HG03097 (cell line): ENCODE measurements at regions not wholly inside any gene's neighbourhood (a gene's known extent, or its start where the extent isn't known, plus 50 kb on each side); places are given as distances from the start of the nearest gene placed in this dataset.
"Not testable (repeated sequence)": the region's sequence is repeated elsewhere in the genome, so short reads cannot be mapped to it uniquely, and the experiment has no call there.

Experiments
- ATAC-seq: cut with Tn5 transposase; IDR thresholded peaks from one replicate; pipeline ENCODE4 v1.9.1; 2021; ENCODE audit not compliant: unreplicated experiment, low FRiP score

DNA sequence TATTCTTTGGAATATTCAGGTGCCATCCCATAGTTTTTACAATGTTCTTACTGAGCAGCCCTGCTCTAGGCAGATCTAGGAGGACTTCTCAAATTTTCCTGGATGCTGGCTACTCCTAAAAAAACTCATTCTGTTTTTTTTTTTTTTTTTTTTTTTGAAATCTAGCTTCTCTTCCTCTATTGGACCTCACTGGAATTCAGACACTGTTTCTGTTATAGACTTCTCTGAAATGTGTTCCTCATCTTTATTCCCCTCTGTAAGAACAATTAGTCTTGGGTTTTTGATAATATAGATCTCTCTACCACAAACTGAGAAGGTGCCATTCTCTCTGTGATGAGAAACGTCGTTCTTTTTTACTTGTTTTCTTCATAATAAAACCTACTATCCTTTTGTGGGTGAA is 115.3 kb upstream of the CCND2 start:
- ATAC-seq: no peak

DNA sequence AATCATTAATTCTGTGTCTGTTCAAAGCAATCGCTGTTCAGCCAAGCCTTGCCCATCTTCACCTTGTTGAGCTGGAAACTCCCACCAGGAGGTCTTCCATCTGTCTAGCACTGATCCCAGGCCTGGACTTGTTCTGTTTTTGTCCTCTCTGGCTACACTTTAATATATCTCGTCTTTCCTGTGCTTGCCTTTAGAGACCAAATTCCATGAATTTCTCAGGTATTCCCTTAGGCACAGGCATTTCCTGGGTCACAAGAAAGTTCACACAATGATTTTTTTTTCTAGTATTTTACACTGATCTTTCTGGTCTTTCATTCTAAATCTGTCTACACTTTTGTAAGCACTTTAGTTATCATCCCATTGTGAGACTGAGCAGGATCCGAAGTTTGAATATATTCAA is 116.4 kb upstream of the CCND2 start:
- no peak for ATAC-seq

DNA sequence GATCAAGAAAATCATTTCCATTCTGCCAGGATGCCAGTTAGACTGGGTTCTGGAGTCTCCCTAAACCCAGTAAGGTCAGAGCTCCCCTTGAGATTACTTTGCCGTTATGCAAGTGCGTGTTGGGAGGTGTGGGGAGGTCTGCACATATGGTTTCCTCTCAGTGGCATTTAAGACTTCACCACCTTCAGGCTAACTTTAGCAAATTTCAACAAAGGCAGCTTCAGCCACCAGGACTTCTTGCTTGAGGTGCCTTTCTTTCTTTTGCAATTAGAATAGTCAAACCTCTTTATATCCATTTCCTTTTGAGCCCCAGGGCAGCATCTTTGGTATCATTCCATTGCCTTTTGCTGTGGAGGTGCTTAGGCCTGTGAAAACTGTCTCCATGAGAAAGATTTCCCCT is 117.2 kb upstream of the CCND2 start:
- ATAC-seq: no peak

DNA sequence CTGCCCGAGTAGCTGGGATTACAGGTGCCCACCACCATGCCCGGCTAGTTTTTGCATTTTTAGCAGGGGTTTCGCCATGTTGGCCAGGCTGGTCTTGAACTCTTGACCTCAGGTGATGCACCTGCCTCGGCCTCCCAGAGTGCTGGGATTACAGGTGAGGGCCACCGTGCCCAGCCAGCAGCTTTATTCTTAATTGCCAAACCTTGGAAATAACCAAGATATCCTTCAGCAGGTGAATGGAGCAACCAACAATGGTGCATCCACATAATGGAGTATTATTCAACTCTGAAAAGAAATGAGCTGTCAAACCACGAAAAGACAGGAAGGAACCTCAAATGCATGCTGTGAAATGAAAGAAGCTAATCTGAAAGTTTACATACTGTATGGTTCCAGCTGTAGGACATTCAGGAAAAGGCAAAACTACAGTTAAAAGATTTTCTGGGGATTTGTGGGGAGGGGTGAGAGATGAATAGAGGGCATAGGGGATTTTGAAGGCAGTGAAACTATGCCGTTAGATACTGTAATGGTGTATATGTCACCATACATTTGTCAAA is 118.8 kb upstream of the CCND2 start:
- ATAC-seq: no peak

DNA sequence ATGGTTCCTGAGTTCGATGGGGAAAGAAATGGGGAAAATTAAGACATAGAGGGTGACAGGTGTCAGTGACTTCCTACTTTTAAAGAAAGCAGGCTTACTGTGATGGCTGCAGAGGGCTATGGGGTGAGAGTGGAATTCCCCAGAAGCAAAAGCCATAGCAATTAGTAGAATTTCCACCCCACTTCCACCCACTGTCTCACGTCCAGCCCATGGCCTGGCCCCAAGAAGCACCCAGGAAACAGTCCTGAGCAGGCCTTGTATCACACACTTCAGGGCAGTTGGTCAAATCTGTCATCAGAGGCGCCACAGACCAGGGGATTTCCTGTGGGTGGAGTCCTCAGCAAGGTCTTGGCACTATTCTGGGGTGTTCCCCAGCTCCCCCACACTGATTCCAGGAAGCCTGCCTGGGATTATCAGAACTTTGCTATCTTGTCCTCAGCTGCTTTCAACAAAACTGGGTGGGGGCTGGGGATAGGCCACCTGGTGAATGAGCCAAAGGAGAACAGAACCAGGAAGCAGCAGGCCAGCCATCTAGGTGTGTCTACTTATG is 120.1 kb upstream of the CCND2 start:
- ATAC-seq: peak; percentile 71

DNA sequence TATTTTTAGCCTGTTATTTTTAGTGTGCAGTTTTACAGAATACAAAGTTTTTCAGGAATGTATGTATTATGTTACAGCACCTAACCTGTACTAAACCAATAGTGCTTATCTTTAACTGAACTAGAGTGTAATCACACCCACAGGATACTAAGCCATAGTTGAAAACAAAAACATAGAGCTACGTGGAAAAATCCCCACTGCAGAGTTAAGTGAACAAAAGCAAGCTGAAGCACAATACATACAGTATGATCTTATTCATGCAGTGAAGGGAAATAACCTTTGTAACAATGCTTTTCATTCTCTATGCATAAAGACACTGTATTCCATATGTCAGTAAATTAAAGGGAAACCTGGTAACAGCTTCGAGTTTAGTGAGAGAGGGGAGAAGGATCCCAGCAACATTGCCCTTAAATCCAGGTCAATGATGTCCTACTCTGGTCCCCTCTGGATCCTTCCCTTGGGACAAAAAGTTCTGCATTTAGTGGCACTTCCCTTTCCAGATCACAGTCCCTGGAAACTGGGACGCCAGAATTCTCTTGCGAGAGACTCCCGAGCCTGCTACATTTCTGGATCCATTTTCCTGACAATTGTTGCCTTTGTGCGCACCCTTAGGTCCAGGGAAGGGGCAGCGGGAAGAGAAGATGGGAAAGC is 121.3 kb upstream of the CCND2 start:
- ATAC-seq: no peak

DNA sequence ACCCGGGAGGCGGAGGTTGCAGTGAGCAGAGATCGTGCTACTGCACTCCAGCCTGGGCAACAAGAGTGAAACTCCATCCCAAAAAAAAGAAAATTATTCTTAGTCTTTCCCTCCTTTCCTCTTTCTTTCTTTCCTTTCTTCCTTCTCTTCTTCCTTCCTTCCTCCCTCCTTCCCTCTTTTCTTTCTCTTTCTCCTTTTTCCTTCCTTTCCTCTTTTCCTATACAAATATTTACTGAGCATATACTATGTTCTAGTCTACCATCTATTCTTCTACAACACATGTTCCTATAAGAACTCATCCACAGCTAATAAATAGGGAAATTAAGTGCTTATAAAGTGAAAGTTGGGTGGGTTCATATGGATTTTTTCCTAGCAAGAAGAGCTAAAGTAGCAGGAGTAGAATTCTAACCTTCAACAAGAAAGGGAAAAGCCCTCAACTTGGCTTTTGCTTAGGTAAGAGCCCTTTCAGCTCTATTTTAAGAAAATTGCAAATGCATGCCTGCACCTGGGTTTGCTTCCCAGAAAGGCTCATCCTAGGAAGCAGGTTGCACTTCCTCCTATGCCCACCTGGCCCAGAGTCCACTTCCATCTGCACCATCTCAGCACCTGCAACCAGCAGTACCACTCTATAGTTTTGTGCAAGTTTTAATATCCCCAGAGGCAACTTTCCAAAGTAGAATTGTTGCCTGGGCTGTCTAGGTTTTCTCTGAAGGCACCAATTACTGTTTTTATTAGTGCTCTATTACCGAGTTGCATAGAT is 122.0 kb upstream of the CCND2 start:
- ATAC-seq: no peak

DNA sequence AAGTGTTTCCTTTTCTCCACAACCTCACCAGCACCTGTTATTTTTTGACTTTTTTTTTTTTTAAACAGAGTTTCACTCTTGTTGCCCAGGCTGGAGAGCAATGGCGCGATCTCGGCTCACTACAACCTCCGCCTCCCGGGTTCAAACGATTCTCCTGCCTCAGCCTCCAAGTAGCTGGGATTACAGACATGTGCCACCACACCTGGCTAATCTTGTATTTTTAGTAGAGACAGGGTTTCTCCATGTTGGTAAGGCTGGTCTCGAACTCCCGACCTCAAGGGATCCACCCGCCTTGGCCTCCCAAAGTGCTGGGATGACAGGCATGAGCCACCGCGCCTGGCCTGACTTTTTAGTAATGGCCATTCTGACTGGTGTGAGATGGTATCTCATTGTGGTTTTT is 123.2 kb upstream of the CCND2 start:
- not testable (repeated sequence) for ATAC-seq

DNA sequence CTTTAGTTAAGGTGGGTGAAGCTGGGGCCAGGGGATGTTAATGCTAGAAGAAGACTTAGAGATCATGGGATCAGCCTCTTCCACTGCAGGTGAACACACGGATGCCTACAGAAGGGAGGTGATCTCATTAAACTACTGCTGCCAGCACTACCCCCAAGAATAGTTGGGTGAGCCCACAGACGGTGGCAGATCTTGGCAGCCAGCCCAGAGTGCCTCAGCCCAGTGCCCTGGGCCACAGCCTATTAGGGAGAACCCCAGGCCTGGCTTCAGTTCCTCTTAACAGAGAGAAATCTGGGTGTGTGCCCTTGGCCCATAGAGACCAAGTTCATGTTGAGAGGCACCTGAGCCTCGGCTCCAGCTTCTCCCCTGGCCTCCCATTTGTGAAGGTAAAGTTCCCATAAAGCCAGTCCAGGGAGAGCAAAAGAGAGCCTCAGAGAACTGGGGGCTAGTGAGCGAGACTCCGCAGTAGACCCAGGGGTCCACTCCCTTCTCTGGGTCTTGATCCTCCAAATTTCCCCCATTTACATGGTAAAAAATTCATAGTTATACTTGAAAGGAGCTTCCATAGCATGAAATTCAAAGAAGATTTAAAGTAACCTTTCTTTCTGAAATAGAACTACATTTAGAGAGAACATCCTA is 125.0 kb upstream of the CCND2 start:
- peak; percentile 47 for ATAC-seq

DNA sequence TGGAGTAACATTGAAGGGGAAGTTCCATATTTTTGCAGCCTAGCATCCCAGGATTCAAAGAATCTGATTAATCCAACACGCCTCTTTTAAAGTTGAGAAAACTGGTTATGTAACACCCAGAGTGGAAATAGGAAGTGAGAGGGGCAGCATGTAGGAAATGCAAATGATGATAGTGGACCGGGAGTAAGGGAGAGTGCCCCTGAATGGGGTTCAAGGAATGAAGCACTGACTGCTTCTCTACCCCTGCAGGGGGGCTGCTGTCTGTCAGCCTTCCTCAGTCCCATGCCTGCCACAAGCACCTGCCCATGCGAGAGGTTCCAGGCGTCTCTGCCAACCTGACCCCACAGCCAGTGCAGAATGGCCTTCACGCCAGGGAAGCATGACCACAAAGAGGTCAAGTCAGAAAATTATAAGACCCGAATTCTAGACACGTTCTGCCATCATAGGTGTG is 126.5 kb upstream of the CCND2 start:
- no peak for ATAC-seq

DNA sequence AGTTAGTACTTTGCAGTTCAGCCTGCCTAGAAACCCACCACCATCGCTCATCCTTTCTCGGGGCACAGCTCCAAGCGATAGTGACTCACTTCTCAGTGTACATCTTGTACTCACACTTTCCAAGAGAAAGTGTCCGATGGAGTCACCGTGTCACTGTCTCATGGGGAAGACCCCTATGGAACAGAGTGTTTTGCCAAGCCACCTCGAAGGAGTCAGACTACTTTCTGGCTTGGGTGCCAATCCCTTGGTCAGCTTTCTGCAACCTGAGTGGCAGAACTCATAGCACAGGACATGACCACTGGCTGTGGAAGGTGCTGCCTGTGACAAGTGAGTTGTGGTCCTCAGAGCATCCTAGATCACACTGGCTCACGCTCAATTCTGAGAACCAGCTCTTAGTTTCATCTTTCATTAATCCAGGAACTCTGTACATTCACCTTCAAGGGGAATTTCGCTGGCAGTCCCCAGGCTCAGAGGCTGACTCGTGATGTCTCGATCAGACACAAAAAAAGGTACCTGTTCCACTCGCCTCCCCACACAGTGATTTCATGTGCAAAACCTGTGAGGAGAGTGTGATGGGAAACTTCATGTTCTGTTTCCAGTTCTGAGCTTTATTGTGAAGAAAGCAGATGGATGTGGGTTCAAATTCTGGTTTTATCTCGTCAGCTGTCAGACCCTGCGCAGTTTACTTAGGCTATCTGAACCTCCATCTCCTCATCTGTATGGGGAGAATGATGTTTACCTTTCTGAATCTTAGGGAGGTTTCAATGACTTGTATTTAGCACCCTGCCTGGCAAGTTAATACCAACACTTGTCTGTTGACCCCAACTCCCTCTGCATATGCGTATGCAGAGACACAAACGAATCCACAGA is 127.3 kb upstream of the CCND2 start:
- ATAC-seq: no peak

DNA sequence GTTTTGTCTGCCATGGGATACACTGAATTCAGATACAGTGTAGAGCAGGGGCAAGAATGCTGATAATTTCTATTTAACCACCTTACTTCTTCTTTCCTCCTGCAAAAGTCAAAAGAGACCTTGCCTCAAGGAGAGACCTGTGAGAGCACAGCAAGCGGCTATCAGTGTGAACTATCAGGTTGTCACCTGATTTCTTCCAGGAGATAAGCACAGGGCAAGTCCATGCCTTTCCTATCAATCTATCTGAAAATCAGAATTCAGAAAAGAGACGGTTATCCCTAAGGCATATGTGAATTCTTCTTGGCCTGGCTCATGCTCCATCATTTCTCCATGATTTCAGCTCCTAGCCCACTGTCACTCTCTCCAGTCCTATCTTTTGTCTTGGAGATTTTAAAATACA is 128.9 kb upstream of the CCND2 start:
- no peak for ATAC-seq

DNA sequence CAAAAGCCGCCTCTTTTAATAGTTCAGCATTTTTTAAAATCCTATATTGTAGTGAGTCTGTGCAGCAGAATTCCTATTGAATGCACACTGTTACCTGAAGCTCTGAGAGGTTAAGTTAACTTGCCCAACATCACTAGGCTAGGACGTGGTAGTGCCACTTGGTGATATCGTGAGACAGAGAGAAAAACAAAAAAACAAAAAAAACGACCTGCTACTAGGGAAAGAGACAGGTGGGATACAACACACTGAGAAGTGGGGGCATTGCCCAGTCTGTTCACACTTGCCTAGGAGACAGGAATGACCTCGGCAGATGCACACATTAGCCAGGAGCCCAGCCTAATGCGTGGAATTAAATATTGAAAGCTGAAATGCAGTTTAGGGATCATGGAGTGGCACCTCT is 129.7 kb upstream of the CCND2 start:
- ATAC-seq: no peak

DNA sequence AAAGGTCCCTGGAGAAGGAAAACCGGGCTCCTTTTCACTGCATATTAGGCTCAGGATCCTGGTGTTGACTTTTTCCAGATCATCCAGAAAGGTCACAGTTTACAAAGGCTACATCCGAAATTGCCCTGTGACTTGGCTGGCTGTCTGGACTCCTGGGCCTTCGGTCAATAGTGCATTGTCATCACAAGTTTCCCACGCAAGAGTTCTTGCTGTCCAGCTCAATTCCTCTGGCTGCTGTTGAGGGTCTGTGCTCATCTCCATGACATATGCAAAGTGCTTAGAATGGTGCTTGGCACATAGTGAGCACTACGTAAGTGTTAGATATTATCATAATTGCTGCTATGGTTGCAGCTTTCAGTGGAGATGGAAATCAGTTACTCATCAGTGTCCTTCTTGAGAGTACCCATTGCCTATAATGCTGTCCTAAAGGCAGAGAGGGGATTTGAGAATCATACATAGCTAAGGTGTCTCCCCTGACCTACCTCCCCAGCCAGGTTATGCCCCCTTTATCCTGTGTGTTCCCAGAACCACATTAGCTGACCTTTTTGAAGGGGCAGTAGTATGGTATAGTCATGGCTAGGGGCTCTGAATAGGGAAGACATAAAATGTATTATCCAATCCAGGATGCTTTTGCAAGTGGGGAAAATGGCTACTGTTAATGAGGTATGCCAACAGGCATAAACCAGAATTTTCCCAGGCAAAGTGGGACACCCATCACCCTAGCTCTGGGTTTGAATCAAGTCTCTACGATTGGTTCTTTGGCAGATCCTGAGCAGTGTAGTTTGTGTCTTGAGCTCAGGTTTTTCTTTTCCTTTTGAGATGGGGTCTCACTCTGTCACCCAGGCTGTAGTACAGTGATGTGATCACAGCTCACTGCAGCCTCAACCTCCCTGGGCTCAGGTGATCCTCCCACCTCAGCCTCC is 132.0 kb upstream of the CCND2 start:
- no peak for ATAC-seq

DNA sequence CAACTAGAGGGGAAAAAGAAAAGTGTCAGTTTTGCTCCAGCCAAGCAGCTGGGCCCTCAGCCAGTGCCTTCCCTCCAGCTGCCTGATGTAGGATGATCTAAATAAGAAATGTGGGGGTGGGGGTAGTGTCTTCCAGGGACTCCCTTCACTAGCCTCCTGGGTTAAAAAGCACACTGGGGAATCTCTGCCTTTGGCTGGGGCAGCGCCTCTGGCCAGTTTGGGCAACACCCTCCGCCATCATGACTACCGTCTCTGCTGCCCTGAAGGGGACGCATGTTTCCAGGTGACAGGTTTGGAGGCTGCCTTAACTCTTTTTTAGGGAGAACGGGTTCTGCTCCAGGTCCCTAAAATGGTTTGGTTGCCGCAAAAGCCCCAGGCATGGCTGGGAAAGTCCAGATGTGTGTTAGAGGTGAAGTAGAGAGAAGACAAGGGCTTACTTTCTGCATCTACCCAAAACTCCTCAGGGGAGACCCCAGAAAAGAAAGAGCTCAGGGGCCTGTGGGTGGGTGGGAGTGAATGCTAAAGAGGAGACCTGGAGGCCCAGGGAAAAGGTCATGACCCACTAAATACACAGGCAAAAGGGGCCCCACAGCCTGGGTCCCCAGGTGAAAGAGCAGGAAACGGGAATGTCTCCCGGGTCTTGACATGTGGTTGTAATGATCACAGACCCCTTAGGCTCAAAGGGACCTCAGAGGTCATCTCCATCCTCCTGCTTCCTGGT is 132.8 kb upstream of the CCND2 start:
- ATAC-seq: no peak

DNA sequence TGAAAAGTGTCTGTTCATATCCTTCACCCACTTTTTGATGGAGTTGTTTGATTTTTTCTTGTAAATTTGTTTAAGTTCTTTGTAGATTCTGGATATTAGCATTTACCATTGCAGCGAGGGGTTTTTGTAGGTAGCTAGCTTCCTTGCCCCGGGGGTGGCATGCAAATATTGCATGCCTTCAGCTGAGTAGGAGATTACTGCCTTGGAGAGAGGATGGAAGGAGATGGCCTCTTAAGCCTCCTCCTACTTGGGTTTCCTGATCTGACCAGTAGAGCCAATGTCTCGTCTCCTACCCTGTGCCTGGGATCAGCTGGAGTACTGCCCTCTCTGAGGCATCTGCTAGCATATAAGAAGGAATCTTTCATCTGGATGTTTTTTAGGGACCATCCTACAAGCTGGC is 134.4 kb upstream of the CCND2 start:
- no peak for ATAC-seq

DNA sequence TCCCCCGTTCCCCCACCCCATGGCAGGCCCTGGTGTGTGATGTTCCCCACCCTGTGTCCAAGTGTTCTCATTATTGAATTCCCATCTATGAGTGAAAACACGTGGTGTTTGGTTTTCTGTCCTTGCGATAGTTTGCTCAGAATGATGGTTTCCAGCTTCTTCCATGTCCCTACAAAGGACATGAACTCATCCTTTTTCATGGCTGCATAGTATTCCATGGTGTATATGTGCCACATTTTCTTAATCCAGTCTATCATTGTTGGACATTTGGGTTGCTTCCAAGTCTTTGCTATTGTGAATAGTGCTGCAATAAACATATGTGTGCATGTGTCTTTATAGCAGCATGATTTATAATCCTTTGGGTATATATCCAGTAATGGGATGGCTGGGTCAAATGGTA is 135.0 kb upstream of the CCND2 start:
- ATAC-seq: not testable (repeated sequence)

DNA sequence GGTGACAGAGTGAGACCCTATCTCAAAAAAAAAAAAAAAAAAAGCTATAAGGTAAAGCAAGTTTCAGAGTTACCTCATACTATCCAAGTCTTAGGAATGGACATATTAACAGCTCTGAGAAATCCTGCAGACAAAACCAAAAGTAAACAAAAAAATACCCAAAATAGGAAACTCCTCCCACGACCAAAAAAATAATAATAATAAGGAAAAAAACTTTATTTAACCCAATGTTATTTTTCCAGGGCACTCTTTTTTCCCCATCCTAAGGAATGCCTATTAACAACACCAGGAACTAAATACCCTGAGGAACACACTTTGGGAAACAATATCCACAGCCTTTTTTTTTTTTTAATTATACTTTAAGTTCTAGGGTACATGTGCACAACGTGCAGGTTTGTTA is 135.5 kb upstream of the CCND2 start:
- ATAC-seq: no peak

DNA sequence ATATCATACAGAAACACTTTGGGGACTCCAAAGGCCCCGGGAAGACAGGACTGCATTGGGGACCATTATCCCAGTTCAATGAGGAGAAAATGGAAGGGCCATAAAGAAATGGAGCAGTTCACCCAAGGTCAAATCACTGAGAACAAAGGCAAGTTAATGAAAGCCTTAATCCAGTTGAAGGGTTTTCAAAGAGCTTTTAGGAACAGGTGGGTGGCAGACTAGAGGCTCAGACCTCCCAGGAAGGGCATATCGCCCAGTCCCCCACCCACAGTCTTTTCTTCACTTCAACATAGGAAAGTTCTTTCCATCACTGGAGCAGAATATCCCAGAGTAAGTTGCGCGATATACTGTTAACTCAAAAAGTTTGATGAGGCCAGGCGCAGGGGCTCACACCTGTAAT is 136.1 kb upstream of the CCND2 start:
- no peak for ATAC-seq
